ENCODE measurements at regions not wholly inside any gene's neighbourhood (a gene's known extent, or its start where the extent isn't known, plus 50 kb on each side); places are given as distances from the start of the nearest gene placed in this dataset.
"Not testable (repeated sequence)": the region's sequence is repeated elsewhere in the genome, so short reads cannot be mapped to it uniquely, and the experiment has no call there.

GRCh38 chr7:155392726-155393570, 65.0 kb upstream of the EN2 start:
- no peak overlapping the region for H3K4me3 ChIP-seq (ENCODE audit: low read depth, low read length)
- DNase-seq (ENCODE audit: low read depth): no peak
- no peak for TF ChIP-seq CTCF (conservative IDR thresholded peaks at IDR 0.05; ENCODE audit: low read depth, low read length)

DNA sequence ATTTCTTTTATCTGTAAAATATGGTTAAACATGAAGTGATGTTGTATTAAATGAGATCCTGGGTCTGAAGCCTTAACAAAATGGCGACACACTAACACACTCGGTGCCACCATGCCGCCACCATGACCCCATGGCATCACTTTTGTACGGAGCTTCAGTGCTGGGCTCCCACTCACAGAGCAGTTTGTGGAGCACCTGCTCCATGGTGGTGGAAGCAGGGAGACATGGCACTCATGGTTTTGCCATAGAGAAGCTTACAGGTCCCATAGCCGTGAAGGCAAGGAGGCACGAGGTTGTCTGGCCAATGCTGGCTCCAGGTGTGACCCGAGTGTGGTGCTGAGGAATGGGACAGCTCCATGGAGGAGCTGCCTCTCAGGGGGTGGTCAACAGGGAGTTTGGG, 63.5 kb upstream of the EN2 start:
- no peak overlapping the region for H3K4me3 ChIP-seq (ENCODE audit: low read depth, low read length)
- TF ChIP-seq CTCF (conservative IDR thresholded peaks at IDR 0.05; ENCODE audit: low read depth, low read length): no peak
- no peak for DNase-seq (ENCODE audit: low read depth)

DNA sequence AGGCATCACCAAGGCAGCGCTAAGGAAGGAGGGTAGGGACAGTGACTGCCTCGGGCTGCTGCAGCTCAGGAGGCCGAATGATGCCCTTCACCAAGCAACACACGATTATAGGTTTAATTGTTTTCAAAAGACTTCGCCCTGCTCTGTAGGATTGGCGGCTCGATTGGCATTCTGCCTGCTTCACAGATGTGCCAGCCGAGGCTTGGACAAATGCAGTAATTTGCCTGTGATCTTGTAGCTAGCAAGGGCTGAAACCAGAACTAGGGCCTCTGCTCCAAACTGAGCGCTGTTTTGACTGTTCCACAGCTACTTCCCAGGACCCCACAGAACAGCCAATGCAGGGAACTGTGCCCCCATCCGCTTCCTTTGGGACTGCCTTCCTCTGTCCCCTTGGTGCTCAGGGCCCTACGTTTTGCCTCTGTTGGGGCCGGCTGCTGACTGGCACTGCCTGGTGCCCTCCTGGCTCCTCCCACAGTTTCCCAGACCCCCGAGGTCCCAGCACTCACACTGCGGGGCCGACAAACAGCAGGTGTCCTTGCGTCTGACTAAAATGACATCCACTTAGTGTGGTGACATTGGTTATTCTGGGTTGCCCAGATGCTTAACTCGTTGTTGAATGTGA, 62.6 kb upstream of the EN2 start:
- TF ChIP-seq CTCF (conservative IDR thresholded peaks at IDR 0.05; ENCODE audit: low read depth, low read length): no peak
- DNase-seq (ENCODE audit: low read depth): no peak
- no peak overlapping the region for H3K4me3 ChIP-seq (ENCODE audit: low read depth, low read length)

DNA sequence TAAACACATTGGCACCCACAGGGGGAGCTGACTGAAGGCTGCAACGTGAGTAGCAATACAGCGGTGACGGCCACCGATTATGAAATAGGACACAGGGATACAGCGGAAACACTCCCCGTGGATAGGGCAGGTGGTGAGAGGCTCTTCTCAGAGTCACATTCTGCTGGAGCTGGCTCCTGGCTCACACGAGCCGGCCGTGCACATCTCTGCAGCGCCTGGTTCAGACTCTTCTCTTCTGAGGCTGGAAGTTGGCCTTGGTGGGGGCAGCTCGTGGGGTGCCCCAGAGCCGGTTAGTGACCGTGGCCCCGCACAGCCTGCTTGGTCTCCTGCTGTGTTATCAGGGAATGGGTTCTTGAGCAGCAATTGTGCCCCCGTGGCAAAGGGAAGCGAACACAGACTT, 61.3 kb upstream of the EN2 start:
- H3K4me3 ChIP-seq (ENCODE audit: low read depth, low read length): no peak overlapping the region
- no peak for TF ChIP-seq CTCF (conservative IDR thresholded peaks at IDR 0.05; ENCODE audit: low read depth, low read length)
- no peak for DNase-seq (ENCODE audit: low read depth)

GRCh38 chr7:155397758-155398714, 59.9 kb upstream of the EN2 start:
- not testable (repeated sequence) for DNase-seq (ENCODE audit: low read depth)

DNA sequence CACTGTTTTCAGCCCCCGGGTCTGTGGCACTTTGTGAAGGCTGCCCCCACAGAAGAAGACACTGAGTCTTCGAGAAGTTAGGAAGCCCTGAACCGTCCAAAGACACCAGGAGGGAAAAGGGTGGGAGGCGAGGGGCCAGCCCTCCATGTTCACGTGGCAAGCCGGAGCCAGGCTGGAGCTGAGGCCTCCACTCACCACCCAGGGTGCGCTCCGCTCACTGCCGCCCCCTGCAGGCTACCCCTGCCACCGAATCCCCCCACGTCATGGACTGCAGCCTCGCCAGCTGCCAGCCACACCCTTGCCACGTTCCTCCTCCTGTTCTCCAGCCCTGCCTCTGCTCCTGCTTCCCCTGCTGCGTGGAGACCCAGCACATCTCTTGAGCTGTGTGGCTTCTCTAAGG, 59.0 kb upstream of the EN2 start:
- DNase-seq (ENCODE audit: low read depth): no peak
- TF ChIP-seq CTCF (conservative IDR thresholded peaks at IDR 0.05; ENCODE audit: low read depth, low read length): no peak
- H3K4me3 ChIP-seq (ENCODE audit: low read depth, low read length): no peak overlapping the region

More at GRCh38 chr7:155397758-155398714, 59.9 kb upstream of the EN2 start:
- not testable (repeated sequence) for H3K4me3 ChIP-seq (ENCODE audit: low read depth, low read length)

- H3K4me3 ChIP-seq (ENCODE audit: low read depth, low read length): no peak overlapping the region
- TF ChIP-seq CTCF (conservative IDR thresholded peaks at IDR 0.05; ENCODE audit: low read depth, low read length): no peak
- DNase-seq (ENCODE audit: low read depth): no peak
These were observed 58.4 kb upstream of the EN2 start for GRCh38 chr7:155399577-155399976.
